A549 (cell line): ENCODE measurements at regions not wholly inside any gene's neighbourhood (a gene's known extent, or its start where the extent isn't known, plus 50 kb on each side); places are given as distances from the start of the nearest gene placed in this dataset.

Experiments
- CEBPB ChIP-seq, 2 experiments: fragments of >200 bp in 1 of 2; sonication (Bioruptor Twin) in 1 of 2; formaldehyde crosslinking in 1 of 2; IDR thresholded peaks; 2 replicates each; pipeline ENCODE4 v1.6.1; 2012 to 2016
- EP300 ChIP-seq, 2 experiments: fragments of >200 bp; sonication (Bioruptor Twin); formaldehyde crosslinking; IDR thresholded peaks; 2 replicates in 1 of 2; 3 replicates in 1 of 2; pipeline ENCODE4 v1.6.1; 2016 to 2017
- HOXA7 ChIP-seq: fragments of 250-450 bp; sonication (Bioruptor Pico); IDR thresholded peaks from 2 replicates; pipeline ENCODE4 v1.5.0; 2020; ENCODE audit warnings: mild to moderate bottlenecking, moderate library complexity
- POLR2A ChIP-seq: IDR thresholded peaks from 2 replicates; pipeline ENCODE4 v1.6.1; 2012; ENCODE audit warnings: mild to moderate bottlenecking, low read length
- TF ChIP-seq, protein P1 (sequence below): fragments of >200 bp; sonication (Bioruptor Twin); formaldehyde crosslinking; IDR thresholded peaks from 3 replicates; pipeline ENCODE4 v1.5.1; 2016
- TF ChIP-seq, protein P2 (sequence below): fragments of 150-350 bp; IDR thresholded peaks from 2 replicates; pipeline ENCODE4 v1.6.1; 2014; ENCODE audit warnings: low read depth, mild to moderate bottlenecking, low read length

DNA sequence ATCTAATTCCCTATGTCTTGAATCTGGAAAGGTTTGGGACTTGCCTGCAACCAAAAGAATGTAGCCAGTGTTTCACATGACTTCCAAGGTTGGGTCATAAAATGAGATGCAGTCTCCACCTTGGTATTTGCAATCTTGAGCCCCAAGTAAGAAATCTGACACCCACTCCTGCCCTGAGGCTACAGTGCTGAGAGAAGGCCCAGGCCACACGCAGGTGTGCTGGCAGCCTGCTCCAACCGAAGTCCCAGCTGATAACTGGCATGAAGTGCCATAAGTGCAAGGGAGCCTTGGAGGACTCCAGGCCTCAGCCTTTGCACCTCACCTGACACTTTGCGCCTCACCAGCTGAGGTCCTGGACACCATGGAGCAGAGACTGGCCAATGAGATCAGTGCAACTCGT lies 182.7 kb downstream of the ANAPC1 start:
- TF ChIP-seq, protein P1, sequence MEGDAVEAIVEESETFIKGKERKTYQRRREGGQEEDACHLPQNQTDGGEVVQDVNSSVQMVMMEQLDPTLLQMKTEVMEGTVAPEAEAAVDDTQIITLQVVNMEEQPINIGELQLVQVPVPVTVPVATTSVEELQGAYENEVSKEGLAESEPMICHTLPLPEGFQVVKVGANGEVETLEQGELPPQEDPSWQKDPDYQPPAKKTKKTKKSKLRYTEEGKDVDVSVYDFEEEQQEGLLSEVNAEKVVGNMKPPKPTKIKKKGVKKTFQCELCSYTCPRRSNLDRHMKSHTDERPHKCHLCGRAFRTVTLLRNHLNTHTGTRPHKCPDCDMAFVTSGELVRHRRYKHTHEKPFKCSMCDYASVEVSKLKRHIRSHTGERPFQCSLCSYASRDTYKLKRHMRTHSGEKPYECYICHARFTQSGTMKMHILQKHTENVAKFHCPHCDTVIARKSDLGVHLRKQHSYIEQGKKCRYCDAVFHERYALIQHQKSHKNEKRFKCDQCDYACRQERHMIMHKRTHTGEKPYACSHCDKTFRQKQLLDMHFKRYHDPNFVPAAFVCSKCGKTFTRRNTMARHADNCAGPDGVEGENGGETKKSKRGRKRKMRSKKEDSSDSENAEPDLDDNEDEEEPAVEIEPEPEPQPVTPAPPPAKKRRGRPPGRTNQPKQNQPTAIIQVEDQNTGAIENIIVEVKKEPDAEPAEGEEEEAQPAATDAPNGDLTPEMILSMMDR: no peak
- TF ChIP-seq HOXA7 (CRISPR knock-in tag): no peak
- TF ChIP-seq POLR2A: no peak
- TF ChIP-seq, protein P2, sequence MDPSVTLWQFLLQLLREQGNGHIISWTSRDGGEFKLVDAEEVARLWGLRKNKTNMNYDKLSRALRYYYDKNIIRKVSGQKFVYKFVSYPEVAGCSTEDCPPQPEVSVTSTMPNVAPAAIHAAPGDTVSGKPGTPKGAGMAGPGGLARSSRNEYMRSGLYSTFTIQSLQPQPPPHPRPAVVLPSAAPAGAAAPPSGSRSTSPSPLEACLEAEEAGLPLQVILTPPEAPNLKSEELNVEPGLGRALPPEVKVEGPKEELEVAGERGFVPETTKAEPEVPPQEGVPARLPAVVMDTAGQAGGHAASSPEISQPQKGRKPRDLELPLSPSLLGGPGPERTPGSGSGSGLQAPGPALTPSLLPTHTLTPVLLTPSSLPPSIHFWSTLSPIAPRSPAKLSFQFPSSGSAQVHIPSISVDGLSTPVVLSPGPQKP: no peak
- TF ChIP-seq CEBPB (IDR thresholded peaks at IDR 0.05): no peak
- no peak for TF ChIP-seq EP300 (IDR thresholded peaks at IDR 0.05)
